Tibial nerve (tissue), 4 donors: ENCODE measurements at regions not wholly inside any gene's neighbourhood (a gene's known extent, or its start where the extent isn't known, plus 50 kb on each side); places are given as distances from the start of the nearest gene placed in this dataset.

Experiments
- DNase-seq, 2 donors: peaks; one replicate each; pipeline ENCODE4 v3.0.0-alpha.2; 2019; ENCODE audit warnings: low spot score in 2 of 2
- H3K27ac ChIP-seq, 4 donors: fragments of 200-600 bp; sonication (generic) in 3 of 4; one replicate each; pipeline ENCODE4 v1.5.1; 2017 to 2019; ENCODE audit warnings: mild to moderate bottlenecking in 1 of 4
- H3K27me3 ChIP-seq, 2 donors: fragments of 200-600 bp; sonication (generic) in 1 of 2; one replicate each; pipeline versions ENCODE4 v1.5.1 to v1.6.0; 2017 to 2019
- H3K36me3 ChIP-seq, 3 donors: fragments of 200-600 bp; sonication (generic); one replicate each; pipeline ENCODE4 v1.5.1; 2018 to 2019
- H3K4me1 ChIP-seq, 4 donors: fragments of 200-600 bp; sonication (generic) in 3 of 4; one replicate each; pipeline ENCODE4 v1.5.1; 2017 to 2019
- H3K4me3 ChIP-seq, 4 donors: fragments of 200-600 bp; sonication (generic) in 3 of 4; one replicate each; pipeline ENCODE4 v1.5.1; 2017 to 2019; ENCODE audit warnings: mild to moderate bottlenecking in 1 of 4, moderate library complexity in 1 of 4
- H3K9me3 ChIP-seq, 4 donors: fragments of 200-600 bp; sonication (generic) in 3 of 4; one replicate each; pipeline ENCODE4 v1.5.1; 2017 to 2019
- CTCF ChIP-seq, 5 experiments: fragments of 200-600 bp in 3 of 5; fragments of 450-650 bp in 2 of 5; sonication (generic) in 3 of 5; IDR thresholded peaks; one replicate each; pipeline ENCODE4 v1.5.1; 2016 to 2019; ENCODE audit warnings: antibody characterized with exemption in 5 of 5, mild to moderate bottlenecking in 3 of 5, moderate library complexity in 2 of 5
- EP300 ChIP-seq, 2 donors: sonication (generic); formaldehyde crosslinking; IDR thresholded peaks; one replicate each; pipeline ENCODE4 v1.6.1; 2017; ENCODE audit warnings: antibody characterized with exemption in 2 of 2, mild to moderate bottlenecking in 1 of 2
- POLR2A ChIP-seq, 2 donors: fragments of 450-650 bp; IDR thresholded peaks; one replicate each; pipeline ENCODE4 v1.6.1; 2017; ENCODE audit warnings: antibody characterized with exemption in 2 of 2, mild to moderate bottlenecking in 2 of 2, moderate library complexity in 2 of 2
- WGBS, 2 donors: methylation state at CpG; one replicate each; pipeline ENCODE4 v1.1.5; 2018; 5-methylcytosine and 5-hydroxymethylcytosine counted together

DNA sequence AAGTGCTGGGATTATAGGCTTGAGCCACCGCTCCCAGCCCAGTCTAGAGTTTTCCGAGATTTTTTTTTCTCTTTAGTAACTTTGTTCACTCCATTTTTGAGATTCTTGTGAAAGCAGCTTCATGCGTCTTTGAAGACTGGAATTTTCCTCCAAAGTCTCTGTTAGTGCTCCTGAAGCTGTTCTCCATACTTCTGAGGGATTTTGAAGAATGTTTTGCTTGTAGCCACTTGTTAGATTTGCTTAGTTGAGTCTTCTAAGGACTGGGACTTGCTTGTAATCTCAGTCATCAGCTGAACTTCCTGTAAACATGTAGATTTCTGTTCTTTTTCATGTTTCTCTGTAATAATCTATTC, 234.3 kb downstream of the MYCN start:
- H3K36me3 ChIP-seq = no peaks in the 10 kb centered on the region
- no peak for DNase-seq
- no peak for TF ChIP-seq POLR2A (IDR thresholded peaks at IDR 0.05)
- TF ChIP-seq CTCF (IDR thresholded peaks at IDR 0.05) = no peak
- no peak for TF ChIP-seq EP300 (IDR thresholded peaks at IDR 0.05)
- no peaks in the 10 kb centered on the region for H3K27me3 ChIP-seq
- H3K4me3 ChIP-seq = no peak overlapping the region
- 86 to 93% methylated on average over 3 of the region's 3 CpGs for WGBS, 2 donors
- no peaks in the 10 kb centered on the region for H3K4me1 ChIP-seq
- H3K9me3 ChIP-seq = no peaks in the 10 kb centered on the region
- H3K27ac ChIP-seq = no peak overlapping the region

DNA sequence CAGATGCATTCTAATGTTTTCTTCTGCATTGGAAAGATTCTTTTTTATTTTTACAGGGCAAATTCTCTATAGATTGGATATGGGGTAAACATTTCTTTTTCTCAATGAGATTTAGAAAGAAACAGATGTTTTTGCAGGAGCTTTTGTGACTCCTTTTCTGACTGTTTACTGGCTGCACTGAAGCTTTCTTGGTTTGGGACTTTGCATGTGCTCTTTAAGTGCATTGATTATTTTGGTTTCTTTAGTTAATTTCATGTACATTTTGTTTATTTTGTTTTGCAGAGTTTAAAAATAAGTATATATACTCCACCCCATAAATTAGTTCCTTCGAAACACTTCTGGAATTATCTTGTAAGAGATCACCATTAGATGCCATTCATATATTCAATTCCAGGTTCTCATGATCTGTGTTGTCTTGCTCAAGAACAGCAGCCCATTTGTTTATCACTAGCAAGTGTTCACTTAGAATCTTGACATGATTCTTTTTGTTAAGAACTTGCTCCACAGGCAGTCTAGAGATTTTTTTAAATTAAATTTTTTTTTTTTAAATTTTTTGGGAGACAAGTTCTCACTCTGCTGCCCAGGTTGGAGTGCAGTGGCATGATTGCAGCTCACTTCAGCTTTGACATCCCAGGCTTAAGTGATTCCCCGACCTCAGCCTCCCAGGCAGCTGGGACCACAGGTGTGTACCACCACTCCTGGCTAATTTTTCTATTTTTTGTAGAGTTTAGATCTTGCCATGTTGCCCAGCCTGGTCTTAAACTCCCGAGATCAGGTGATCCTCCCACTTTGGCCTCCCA, 233.7 kb downstream of the MYCN start:
- Histone ChIP-seq H3K27me3 (no peaks in the 10 kb centered on the region), H3K9me3 (no peaks in the 10 kb centered on the region), H3K36me3 (no peaks in the 10 kb centered on the region), H3K27ac (no peak overlapping the region), H3K4me1 (no peaks in the 10 kb centered on the region), H3K4me3 (no peak overlapping the region)
- DNase-seq = no peak
- 89% methylated on average over 3 of the region's 3 CpGs for WGBS, 2 donors
- no peak for TF ChIP-seq CTCF (IDR thresholded peaks at IDR 0.05)
- no peak for TF ChIP-seq EP300 (IDR thresholded peaks at IDR 0.05)
- no peak for TF ChIP-seq POLR2A (IDR thresholded peaks at IDR 0.05)

DNA sequence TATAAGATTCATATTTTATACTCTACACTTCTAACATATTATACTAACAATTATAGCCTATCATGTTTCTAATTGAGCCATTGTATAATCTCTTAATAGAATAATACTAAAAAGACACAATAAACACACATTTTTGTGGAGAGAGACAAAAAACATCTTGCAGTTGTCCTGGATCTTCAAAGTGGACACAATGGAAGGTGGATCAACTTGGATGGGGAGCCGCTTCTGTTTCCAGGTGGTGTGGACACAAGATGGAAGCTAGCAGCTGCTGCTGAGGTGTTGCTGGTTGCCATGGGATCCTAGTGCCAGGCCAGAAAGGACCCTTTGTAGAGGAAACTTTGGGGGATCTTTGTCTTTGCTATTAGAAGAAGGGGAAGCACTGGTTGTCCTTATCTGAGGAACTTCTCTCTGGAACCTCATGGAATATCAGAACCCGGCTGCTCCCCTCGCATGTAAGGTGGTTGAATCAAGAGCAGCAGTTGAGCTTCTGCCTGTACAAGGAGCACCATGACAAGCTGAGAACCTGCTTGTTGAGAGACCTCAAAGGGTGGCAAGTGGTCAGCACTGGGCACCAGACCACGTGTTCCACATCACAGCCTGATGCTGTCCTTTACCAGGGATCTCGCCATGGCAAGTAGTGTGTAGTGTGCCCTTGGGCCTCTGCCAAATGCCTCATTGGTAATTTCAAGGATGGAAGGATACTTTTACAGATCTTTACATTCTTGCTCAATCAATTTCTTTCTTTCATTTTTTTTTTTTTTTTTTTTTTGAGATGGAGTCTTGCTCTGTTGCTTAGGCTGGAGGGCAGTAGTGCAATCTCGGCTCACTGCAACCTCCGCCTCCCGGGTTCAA, 232.2 kb downstream of the MYCN start:
- no peak for DNase-seq

DNA sequence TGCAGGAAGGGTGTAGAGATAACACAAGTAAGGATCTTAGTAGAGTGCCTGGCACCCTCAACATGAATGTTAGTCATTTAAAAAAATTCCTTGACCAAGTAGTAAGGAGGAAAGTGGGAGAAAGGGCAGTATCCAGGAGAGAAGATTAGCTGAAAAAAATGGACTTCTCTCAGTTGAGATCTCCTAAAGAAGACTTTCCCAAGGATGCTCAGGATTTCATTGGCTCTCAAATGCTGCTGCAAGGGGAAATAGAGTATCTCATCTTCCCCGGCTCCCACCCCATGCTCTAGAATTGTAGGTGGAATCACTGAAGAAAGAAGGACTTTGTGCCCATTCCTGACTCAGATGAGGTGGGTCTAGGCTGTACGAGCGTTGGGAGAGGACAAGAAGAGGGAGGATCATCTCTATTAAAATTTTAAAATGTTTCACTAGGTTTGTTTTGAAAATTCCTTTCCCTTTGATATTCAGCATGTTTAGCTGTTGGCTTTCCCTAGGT, 231.1 kb downstream of the MYCN start:
- DNase-seq = no peak
- Histone ChIP-seq H3K27ac (no peak overlapping the region), H3K27me3 (no peaks in the 10 kb centered on the region), H3K36me3 (no peaks in the 10 kb centered on the region), H3K4me1 (peaks cover 0 to under 1% (median 0%) of the 10 kb centered on the region in 4 donors), H3K4me3 (no peak overlapping the region), H3K9me3 (no peaks in the 10 kb centered on the region)
- 78 to 92% methylated on average over 3 of the region's 3 CpGs for WGBS, 2 donors
- TF ChIP-seq CTCF (IDR thresholded peaks at IDR 0.05) = no peak
- TF ChIP-seq EP300 (IDR thresholded peaks at IDR 0.05) = no peak
- no peak for TF ChIP-seq POLR2A (IDR thresholded peaks at IDR 0.05)

More for the DNA sequence above, 232.2 kb downstream of the MYCN start:
- Histone ChIP-seq H3K4me3 (no peak overlapping the region), H3K27me3 (no peaks in the 10 kb centered on the region), H3K36me3 (no peaks in the 10 kb centered on the region), H3K9me3 (no peaks in the 10 kb centered on the region), H3K27ac (no peak overlapping the region), H3K4me1 (no peaks in the 10 kb centered on the region)
- TF ChIP-seq CTCF (IDR thresholded peaks at IDR 0.05) (no peak), POLR2A (IDR thresholded peaks at IDR 0.05) (no peak), EP300 (IDR thresholded peaks at IDR 0.05) (no peak)
- WGBS, 2 donors = 93 to 95% methylated on average over 8 of the region's 8 CpGs
